HEK293T (cell line): ENCODE measurements at regions not wholly inside any gene's neighbourhood (a gene's known extent, or its start where the extent isn't known, plus 50 kb on each side); places are given as distances from the start of the nearest gene placed in this dataset.

Experiments
- BHLHE40 ChIP-seq: fragments of 450-650 bp; IDR thresholded peaks from 2 replicates; pipeline ENCODE4 v1.6.1; 2016; ENCODE audit warnings: mild to moderate bottlenecking, moderate library complexity, borderline replicate concordance
- CTBP1 ChIP-seq: fragments of 450-650 bp; IDR thresholded peaks from 2 replicates; pipeline ENCODE4 v1.6.1; 2016; ENCODE audit warnings: borderline replicate concordance
- ELF4 ChIP-seq: fragments of 450-650 bp; IDR thresholded peaks from 2 replicates; pipeline ENCODE4 v1.6.1; 2017; ENCODE audit warnings: antibody characterized with exemption
- FOXA1 ChIP-seq: fragments of 450-650 bp; IDR thresholded peaks from 2 replicates; pipeline ENCODE4 v1.6.1; 2016; ENCODE audit warnings: mild to moderate bottlenecking
- FOXM1 ChIP-seq: fragments of 450-650 bp; IDR thresholded peaks from 2 replicates; pipeline ENCODE4 v1.6.1; 2017; ENCODE audit warnings: mild to moderate bottlenecking, borderline replicate concordance
- L3MBTL2 ChIP-seq: fragments of 450-650 bp; conservative IDR thresholded peaks from 2 replicates; pipeline ENCODE4 v1.6.1; 2016; ENCODE audit warnings: mild to moderate bottlenecking
- NFRKB ChIP-seq: fragments of 450-650 bp; IDR thresholded peaks from 2 replicates; pipeline ENCODE4 v1.6.1; 2016; ENCODE audit warnings: mild to moderate bottlenecking, moderate library complexity
- SUZ12 ChIP-seq: fragments of 450-650 bp; IDR thresholded peaks from 2 replicates; pipeline ENCODE4 v1.6.1; 2016; ENCODE audit warnings: mild to moderate bottlenecking
- TARDBP ChIP-seq: fragments of 450-650 bp; IDR thresholded peaks from 2 replicates; pipeline ENCODE4 v1.6.1; 2016

- no peak for TF ChIP-seq BHLHE40
- TF ChIP-seq L3MBTL2 = no peak
- no peak for TF ChIP-seq ELF4
- no peak for TF ChIP-seq FOXM1
- TF ChIP-seq FOXA1 = no peak
- TF ChIP-seq CTBP1 = no peak
- no peak for TF ChIP-seq NFRKB
- no peak for TF ChIP-seq SUZ12
- no peak for TF ChIP-seq TARDBP
These were observed 896.0 kb downstream of the MCTP2 start for GRCh38 chr15:95127356-95127755.
